ENCODE measurements at regions not wholly inside any gene's neighbourhood (a gene's known extent, or its start where the extent isn't known, plus 50 kb on each side); places are given as distances from the start of the nearest gene placed in this dataset.

GRCh38 chr15:93662162-93662885 is 569.0 kb upstream of the MCTP2 start:
- intact Hi-C loops (cut with micrococcal nuclease), result no loop called here
- Mint-ChIP-seq H3K4me3 (no peak overlapping the region), H3K9me3 (no peaks in the 10 kb centered on the region), H3K4me1 (no peaks in the 10 kb centered on the region), H3K36me3 (ENCODE audit: low read depth) (no peaks in the 10 kb centered on the region), H3K27ac (no peak overlapping the region), H3K27me3 (no peaks in the 10 kb centered on the region)
- DNase-seq, result no peak

- Mint-ChIP-seq H3K27ac (no peak overlapping the region), H3K36me3 (ENCODE audit: low read depth) (no peaks in the 10 kb centered on the region), H3K4me3 (no peak overlapping the region), H3K4me1 (no peaks in the 10 kb centered on the region), H3K27me3 (no peaks in the 10 kb centered on the region), H3K9me3 (no peaks in the 10 kb centered on the region)
- DNase-seq, result no peak
- intact Hi-C loops (cut with micrococcal nuclease), result no loop called here
Measured at GRCh38 chr15:93658026-93658816, 569.2 kb upstream of the RGMA start.

- no peaks in the 10 kb centered on the region for H3K4me1 Mint-ChIP-seq
- no peak overlapping the region for H3K27ac Mint-ChIP-seq
- H3K9me3 Mint-ChIP-seq, result no peaks in the 10 kb centered on the region
- H3K27me3 Mint-ChIP-seq, result no peaks in the 10 kb centered on the region
- intact Hi-C loops (cut with micrococcal nuclease), result no loop called here
- no peak for DNase-seq
- no peaks in the 10 kb centered on the region for H3K36me3 Mint-ChIP-seq (ENCODE audit: low read depth)
- H3K4me3 Mint-ChIP-seq, result no peak overlapping the region
Measured at GRCh38 chr15:93656041-93656440, 567.0 kb upstream of the RGMA start.

GRCh38 chr15:93649691-93650235 is 560.8 kb upstream of the RGMA start:
- no peak for DNase-seq
- Mint-ChIP-seq H3K9me3 (no peaks in the 10 kb centered on the region), H3K4me1 (no peaks in the 10 kb centered on the region), H3K27me3 (no peaks in the 10 kb centered on the region), H3K27ac (no peak overlapping the region), H3K36me3 (ENCODE audit: low read depth) (no peaks in the 10 kb centered on the region), H3K4me3 (no peak overlapping the region)
- intact Hi-C loops (cut with micrococcal nuclease), result no loop called here

- no peaks in the 10 kb centered on the region for H3K9me3 Mint-ChIP-seq
- no peaks in the 10 kb centered on the region for H3K36me3 Mint-ChIP-seq (ENCODE audit: low read depth)
- no peak overlapping the region for H3K4me3 Mint-ChIP-seq
- DNase-seq, result no peak
- no peak overlapping the region for H3K27ac Mint-ChIP-seq
- H3K27me3 Mint-ChIP-seq, result no peaks in the 10 kb centered on the region
- H3K4me1 Mint-ChIP-seq, result no peaks in the 10 kb centered on the region
- intact Hi-C loops (cut with micrococcal nuclease), result no loop called here
Measured at GRCh38 chr15:93646193-93646592, 557.2 kb upstream of the RGMA start.

GRCh38 chr15:93645594-93645993 is 556.6 kb upstream of the RGMA start:
- H3K36me3 Mint-ChIP-seq (ENCODE audit: low read depth), result no peaks in the 10 kb centered on the region
- H3K4me1 Mint-ChIP-seq, result no peaks in the 10 kb centered on the region
- no peaks in the 10 kb centered on the region for H3K9me3 Mint-ChIP-seq
- H3K4me3 Mint-ChIP-seq, result no peak overlapping the region
- H3K27me3 Mint-ChIP-seq, result no peaks in the 10 kb centered on the region
- intact Hi-C loops (cut with micrococcal nuclease), result no loop called here
- no peak for DNase-seq
- no peak overlapping the region for H3K27ac Mint-ChIP-seq

GRCh38 chr15:93644595-93644994 is 555.6 kb upstream of the RGMA start:
- Mint-ChIP-seq H3K9me3 (no peaks in the 10 kb centered on the region), H3K4me1 (no peaks in the 10 kb centered on the region), H3K27ac (no peak overlapping the region), H3K4me3 (no peak overlapping the region), H3K27me3 (no peaks in the 10 kb centered on the region), H3K36me3 (ENCODE audit: low read depth) (no peaks in the 10 kb centered on the region)
- DNase-seq, result no peak
- intact Hi-C loops (cut with micrococcal nuclease), result no loop called here

GRCh38 chr15:93640411-93640962 is 551.5 kb upstream of the RGMA start:
- H3K4me3 Mint-ChIP-seq, result no peak overlapping the region
- no peaks in the 10 kb centered on the region for H3K9me3 Mint-ChIP-seq
- no peak for DNase-seq
- H3K4me1 Mint-ChIP-seq, result no peaks in the 10 kb centered on the region
- intact Hi-C loops (cut with micrococcal nuclease), result no loop called here
- H3K27me3 Mint-ChIP-seq, result no peaks in the 10 kb centered on the region
- H3K36me3 Mint-ChIP-seq (ENCODE audit: low read depth), result no peaks in the 10 kb centered on the region
- no peak overlapping the region for H3K27ac Mint-ChIP-seq

GRCh38 chr15:93631958-93632618 is 543.1 kb upstream of the RGMA start:
- H3K4me1 Mint-ChIP-seq, result no peaks in the 10 kb centered on the region
- intact Hi-C loops (cut with micrococcal nuclease), result no loop called here
- no peaks in the 10 kb centered on the region for H3K36me3 Mint-ChIP-seq (ENCODE audit: low read depth)
- no peak overlapping the region for H3K4me3 Mint-ChIP-seq
- H3K27me3 Mint-ChIP-seq, result no peaks in the 10 kb centered on the region
- H3K27ac Mint-ChIP-seq, result no peak overlapping the region
- DNase-seq, result no peak
- H3K9me3 Mint-ChIP-seq, result no peaks in the 10 kb centered on the region

- DNase-seq, result no peak
- no peaks in the 10 kb centered on the region for H3K4me1 Mint-ChIP-seq
- H3K9me3 Mint-ChIP-seq, result no peaks in the 10 kb centered on the region
- H3K27me3 Mint-ChIP-seq, result peaks cover 6% of the 10 kb centered on the region
- intact Hi-C loops (cut with micrococcal nuclease), result no loop called here
- H3K27ac Mint-ChIP-seq, result no peak overlapping the region
- no peaks in the 10 kb centered on the region for H3K36me3 Mint-ChIP-seq (ENCODE audit: low read depth)
- no peak overlapping the region for H3K4me3 Mint-ChIP-seq
Measured at GRCh38 chr15:93619597-93619996, 530.6 kb upstream of the RGMA start.

GRCh38 chr15:93617443-93617842 is 528.4 kb upstream of the RGMA start:
- intact Hi-C loops (cut with micrococcal nuclease), result no loop called here
- DNase-seq, result no peak
- no peak overlapping the region for H3K4me3 Mint-ChIP-seq
- H3K4me1 Mint-ChIP-seq, result no peaks in the 10 kb centered on the region
- no peak overlapping the region for H3K27ac Mint-ChIP-seq
- no peaks in the 10 kb centered on the region for H3K36me3 Mint-ChIP-seq (ENCODE audit: low read depth)
- peaks cover 6% of the 10 kb centered on the region for H3K27me3 Mint-ChIP-seq
- no peaks in the 10 kb centered on the region for H3K9me3 Mint-ChIP-seq

- DNase-seq, result no peak
- no peak overlapping the region for H3K27ac Mint-ChIP-seq
- H3K4me3 Mint-ChIP-seq, result no peak overlapping the region
- no peaks in the 10 kb centered on the region for H3K9me3 Mint-ChIP-seq
- H3K4me1 Mint-ChIP-seq, result no peaks in the 10 kb centered on the region
- H3K36me3 Mint-ChIP-seq (ENCODE audit: low read depth), result no peaks in the 10 kb centered on the region
- H3K27me3 Mint-ChIP-seq, result peaks cover 6% of the 10 kb centered on the region
- intact Hi-C loops (cut with micrococcal nuclease), result no loop called here
Measured at GRCh38 chr15:93614386-93615104, 525.5 kb upstream of the RGMA start.

GRCh38 chr15:93613386-93613785 is 524.4 kb upstream of the RGMA start:
- peaks cover 4% of the 10 kb centered on the region for H3K27me3 Mint-ChIP-seq
- intact Hi-C loops (cut with micrococcal nuclease), result no loop called here
- no peak overlapping the region for H3K27ac Mint-ChIP-seq
- H3K4me1 Mint-ChIP-seq, result no peaks in the 10 kb centered on the region
- H3K9me3 Mint-ChIP-seq, result no peaks in the 10 kb centered on the region
- H3K4me3 Mint-ChIP-seq, result no peak overlapping the region
- no peaks in the 10 kb centered on the region for H3K36me3 Mint-ChIP-seq (ENCODE audit: low read depth)
- DNase-seq, result no peak

Data from activated CD4-positive, alpha-beta T cell treated with anti-CD3 and anti-CD28 coated beads, Interleukin-2, amount 10 ng/mL, durations not matched to agents 24 days and 14 days (primary cell).